ENCODE measurements at regions not wholly inside any gene's neighbourhood (a gene's known extent, or its start where the extent isn't known, plus 50 kb on each side); places are given as distances from the start of the nearest gene placed in this dataset.
"Not testable (repeated sequence)": the region's sequence is repeated elsewhere in the genome, so short reads cannot be mapped to it uniquely, and the experiment has no call there.

DNA sequence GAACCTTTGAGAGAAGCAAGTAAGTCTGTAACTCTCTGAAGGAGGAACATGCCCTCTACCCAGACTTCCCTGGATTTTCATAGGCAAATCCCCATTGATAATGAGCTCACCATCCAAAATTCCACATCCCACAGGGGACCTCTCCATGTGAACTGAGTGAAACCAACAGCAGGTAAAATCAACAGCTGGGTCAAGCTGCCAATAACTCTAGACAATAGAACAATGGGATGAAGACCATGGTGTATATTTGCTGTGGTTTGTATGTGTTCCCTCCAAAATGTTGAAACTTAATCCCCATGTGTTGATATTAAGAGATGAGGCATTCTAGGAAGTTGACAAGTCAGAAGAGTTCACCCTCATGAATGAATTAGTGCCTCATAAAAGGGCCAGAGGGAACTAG, 110.2 kb upstream of the MYO10 start:
- TF ChIP-seq, protein P1, sequence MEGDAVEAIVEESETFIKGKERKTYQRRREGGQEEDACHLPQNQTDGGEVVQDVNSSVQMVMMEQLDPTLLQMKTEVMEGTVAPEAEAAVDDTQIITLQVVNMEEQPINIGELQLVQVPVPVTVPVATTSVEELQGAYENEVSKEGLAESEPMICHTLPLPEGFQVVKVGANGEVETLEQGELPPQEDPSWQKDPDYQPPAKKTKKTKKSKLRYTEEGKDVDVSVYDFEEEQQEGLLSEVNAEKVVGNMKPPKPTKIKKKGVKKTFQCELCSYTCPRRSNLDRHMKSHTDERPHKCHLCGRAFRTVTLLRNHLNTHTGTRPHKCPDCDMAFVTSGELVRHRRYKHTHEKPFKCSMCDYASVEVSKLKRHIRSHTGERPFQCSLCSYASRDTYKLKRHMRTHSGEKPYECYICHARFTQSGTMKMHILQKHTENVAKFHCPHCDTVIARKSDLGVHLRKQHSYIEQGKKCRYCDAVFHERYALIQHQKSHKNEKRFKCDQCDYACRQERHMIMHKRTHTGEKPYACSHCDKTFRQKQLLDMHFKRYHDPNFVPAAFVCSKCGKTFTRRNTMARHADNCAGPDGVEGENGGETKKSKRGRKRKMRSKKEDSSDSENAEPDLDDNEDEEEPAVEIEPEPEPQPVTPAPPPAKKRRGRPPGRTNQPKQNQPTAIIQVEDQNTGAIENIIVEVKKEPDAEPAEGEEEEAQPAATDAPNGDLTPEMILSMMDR (IDR thresholded peaks at IDR 0.05; ENCODE audit: insufficient read depth, low read length, severe bottlenecking) = no peak
- DNase-seq (ENCODE audit: low read depth) (no peak), FAIRE-seq (no peak)
- Histone ChIP-seq H3K27me3 (ENCODE audit: control insufficient read depth, insufficient read depth, low read length) (no peaks in the 10 kb centered on the region), H3K36me3 (ENCODE audit: control insufficient read depth, insufficient read depth, low read length) (no peaks in the 10 kb centered on the region), H3K4me3 (ENCODE audit: low read depth, low read length) (no peak overlapping the region)

DNA sequence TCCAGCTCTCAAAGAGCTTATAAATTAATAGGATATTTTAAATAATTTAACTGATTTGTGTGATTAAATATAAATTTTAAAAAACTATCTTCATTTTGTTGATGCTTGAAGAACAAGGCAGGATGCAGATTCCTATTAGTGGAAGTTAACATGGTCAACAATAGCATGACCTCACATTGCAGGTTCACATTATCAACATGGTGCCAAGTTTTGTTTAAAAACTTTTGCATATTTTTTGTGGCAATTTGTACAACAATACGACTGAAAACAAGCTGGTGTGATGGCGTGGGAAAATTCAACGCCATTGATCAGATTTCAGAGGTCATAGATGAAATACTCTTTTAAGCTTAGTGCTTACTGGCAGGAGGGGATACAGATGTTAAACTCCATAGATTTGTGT, 114.1 kb upstream of the MYO10 start:
- no peak overlapping the region for H3K4me3 ChIP-seq (ENCODE audit: low read depth, low read length)
- FAIRE-seq = no peak

DNA sequence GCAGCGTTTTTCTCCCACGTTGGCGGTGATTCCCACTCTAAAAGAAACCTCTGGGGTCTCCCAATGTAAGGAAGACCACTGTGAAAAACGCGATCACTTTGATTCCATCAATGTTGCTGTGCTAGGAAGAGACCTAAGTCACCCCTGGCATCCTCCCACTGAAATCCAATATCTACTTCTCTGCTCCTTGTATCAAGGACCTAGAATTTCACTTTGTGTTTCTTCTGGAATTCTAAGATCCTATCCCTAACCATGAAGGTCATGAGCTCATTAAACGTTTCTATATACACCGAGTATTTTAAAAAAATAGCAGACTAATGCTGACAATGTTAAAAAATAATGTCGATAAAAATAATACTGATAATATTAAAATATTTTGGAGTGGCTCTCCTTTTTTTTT, 118.8 kb upstream of the MYO10 start:
- TF ChIP-seq, protein P1 (IDR thresholded peaks at IDR 0.05; ENCODE audit: insufficient read depth, low read length, severe bottlenecking) = no peak
- Histone ChIP-seq H3K36me3 (ENCODE audit: control insufficient read depth, insufficient read depth, low read length) (no peaks in the 10 kb centered on the region), H3K4me3 (ENCODE audit: low read depth, low read length) (no peak overlapping the region), H3K27me3 (ENCODE audit: control insufficient read depth, insufficient read depth, low read length) (no peaks in the 10 kb centered on the region)
- DNase-seq (ENCODE audit: low read depth) (no peak), FAIRE-seq (no peak)

More for the DNA sequence above, 114.1 kb upstream of the MYO10 start:
- no peaks in the 10 kb centered on the region for H3K36me3 ChIP-seq (ENCODE audit: control insufficient read depth, insufficient read depth, low read length)
- no peak for DNase-seq (ENCODE audit: low read depth)
- no peaks in the 10 kb centered on the region for H3K27me3 ChIP-seq (ENCODE audit: control insufficient read depth, insufficient read depth, low read length)
- TF ChIP-seq, protein P1 (IDR thresholded peaks at IDR 0.05; ENCODE audit: insufficient read depth, low read length, severe bottlenecking) = no peak

DNA sequence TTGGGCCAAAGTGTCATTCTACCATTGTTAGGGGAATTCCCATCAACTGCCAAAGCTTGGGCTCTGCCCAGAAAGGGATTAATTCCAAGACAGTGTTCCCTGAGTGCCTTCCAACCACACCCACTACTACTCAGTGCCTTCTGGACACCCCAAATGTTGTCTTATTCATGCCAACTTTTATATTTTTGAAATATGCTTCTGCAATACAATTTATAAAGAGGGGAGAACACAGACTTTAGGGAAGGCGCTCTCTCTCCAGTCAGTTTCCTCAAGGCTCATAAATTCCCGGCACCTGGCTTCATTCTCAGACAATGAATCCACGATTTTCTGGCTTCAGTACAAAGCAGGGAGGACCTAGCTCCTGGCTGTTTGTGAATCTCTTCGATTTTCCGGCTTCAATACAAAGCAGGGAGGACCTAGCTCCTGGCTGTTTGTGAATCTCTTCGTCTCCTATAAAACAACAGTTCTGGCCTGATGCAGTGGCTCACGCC, 120.1 kb upstream of the MYO10 start:
- peak; percentile 73 for DNase-seq (ENCODE audit: low read depth)
- H3K4me3 ChIP-seq (ENCODE audit: low read depth, low read length) = no peak overlapping the region
- TF ChIP-seq, protein P1 (IDR thresholded peaks at IDR 0.05; ENCODE audit: insufficient read depth, low read length, severe bottlenecking) = no peak
- no peak for FAIRE-seq
- H3K27me3 ChIP-seq (ENCODE audit: control insufficient read depth, insufficient read depth, low read length) = no peaks in the 10 kb centered on the region
- H3K36me3 ChIP-seq (ENCODE audit: control insufficient read depth, insufficient read depth, low read length) = no peaks in the 10 kb centered on the region

DNA sequence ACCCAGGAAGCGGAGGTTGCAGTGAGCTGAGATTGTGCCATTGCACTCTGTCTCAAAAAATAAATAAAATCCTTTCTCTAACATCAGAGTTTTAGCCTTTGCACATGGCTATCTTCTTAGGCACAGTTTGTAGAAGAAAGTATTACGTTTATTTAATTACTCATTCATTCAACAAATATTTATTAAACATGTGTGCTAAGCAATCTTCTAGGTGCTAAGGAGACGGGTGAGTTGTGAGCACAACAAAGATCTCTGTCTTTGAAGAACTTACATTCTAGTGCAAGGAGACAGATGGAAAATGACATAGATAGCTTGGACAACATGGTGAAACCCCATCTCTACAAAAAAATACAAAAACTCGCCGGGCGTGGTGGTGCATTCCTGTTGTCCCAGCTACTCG, 122.3 kb upstream of the MYO10 start:
- no peak for FAIRE-seq
- TF ChIP-seq, protein P1 (IDR thresholded peaks at IDR 0.05; ENCODE audit: insufficient read depth, low read length, severe bottlenecking) = no peak
- Histone ChIP-seq H3K36me3 (ENCODE audit: control insufficient read depth, insufficient read depth, low read length) (no peaks in the 10 kb centered on the region), H3K27me3 (ENCODE audit: control insufficient read depth, insufficient read depth, low read length) (no peaks in the 10 kb centered on the region), H3K4me3 (ENCODE audit: low read depth, low read length) (no peak overlapping the region)
- peak; percentile 71 for DNase-seq (ENCODE audit: low read depth)

DNA sequence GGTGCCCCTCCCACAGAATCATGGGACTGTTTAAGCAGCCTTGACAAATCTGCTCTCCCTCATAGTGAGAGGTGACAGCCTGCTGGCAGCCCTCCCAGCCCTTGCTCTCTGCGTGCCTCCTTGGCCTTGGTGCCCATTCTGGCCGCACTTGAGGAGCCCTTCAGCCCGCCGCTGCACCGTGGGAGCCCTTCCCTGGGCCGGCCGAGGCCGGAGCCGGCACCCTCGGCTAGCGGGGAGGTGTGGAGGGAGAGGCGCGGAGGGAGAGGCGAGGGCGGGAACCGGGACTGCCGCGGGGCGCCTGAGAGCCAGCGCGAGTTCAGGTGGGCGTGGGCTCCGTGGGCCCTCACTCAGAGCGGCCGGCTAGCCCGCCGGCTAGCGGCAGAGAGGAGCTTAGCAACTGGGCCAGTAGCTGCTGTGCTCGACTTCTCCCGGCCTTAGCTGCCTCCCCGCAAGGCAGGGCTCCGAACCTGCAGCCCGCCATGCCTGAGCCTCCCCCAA, 125.9 kb upstream of the MYO10 start:
- no peaks in the 10 kb centered on the region for H3K27me3 ChIP-seq (ENCODE audit: control insufficient read depth, insufficient read depth, low read length)
- FAIRE-seq (no peak), DNase-seq (ENCODE audit: low read depth) (no peak)
- H3K4me3 ChIP-seq (ENCODE audit: low read depth, low read length) = no peak overlapping the region
- H3K36me3 ChIP-seq (ENCODE audit: control insufficient read depth, insufficient read depth, low read length) = no peaks in the 10 kb centered on the region
- TF ChIP-seq, protein P1 (IDR thresholded peaks at IDR 0.05; ENCODE audit: insufficient read depth, low read length, severe bottlenecking) = no peak

DNA sequence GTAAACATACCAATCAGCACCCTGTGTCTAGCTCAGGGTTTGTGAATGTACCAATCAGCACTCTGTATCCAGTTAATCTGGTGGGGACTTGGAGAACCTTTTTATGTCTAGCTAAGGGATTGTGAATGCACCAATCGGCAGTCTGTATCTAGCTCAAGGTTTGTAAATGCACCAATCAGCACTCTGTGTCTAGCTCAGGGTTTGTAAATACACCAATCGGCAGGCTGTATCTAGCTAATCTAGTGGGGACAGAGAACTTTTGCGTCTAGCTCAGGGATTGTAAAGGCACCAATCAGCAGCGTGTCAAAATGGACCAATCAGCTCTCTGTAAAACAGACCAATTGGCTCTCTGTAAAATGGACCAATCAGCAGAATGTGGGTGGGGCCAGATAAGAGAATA, 126.7 kb upstream of the MYO10 start:
- not testable (repeated sequence) for H3K36me3 ChIP-seq (ENCODE audit: control insufficient read depth, insufficient read depth, low read length); H3K27me3 ChIP-seq (ENCODE audit: control insufficient read depth, insufficient read depth, low read length); DNase-seq (ENCODE audit: low read depth); FAIRE-seq; H3K4me3 ChIP-seq (ENCODE audit: low read depth, low read length)

All from bronchial epithelial cell (primary cell).